ENCODE measurements at regions not wholly inside any gene's neighbourhood (a gene's known extent, or its start where the extent isn't known, plus 50 kb on each side); places are given as distances from the start of the nearest gene placed in this dataset.

DNA sequence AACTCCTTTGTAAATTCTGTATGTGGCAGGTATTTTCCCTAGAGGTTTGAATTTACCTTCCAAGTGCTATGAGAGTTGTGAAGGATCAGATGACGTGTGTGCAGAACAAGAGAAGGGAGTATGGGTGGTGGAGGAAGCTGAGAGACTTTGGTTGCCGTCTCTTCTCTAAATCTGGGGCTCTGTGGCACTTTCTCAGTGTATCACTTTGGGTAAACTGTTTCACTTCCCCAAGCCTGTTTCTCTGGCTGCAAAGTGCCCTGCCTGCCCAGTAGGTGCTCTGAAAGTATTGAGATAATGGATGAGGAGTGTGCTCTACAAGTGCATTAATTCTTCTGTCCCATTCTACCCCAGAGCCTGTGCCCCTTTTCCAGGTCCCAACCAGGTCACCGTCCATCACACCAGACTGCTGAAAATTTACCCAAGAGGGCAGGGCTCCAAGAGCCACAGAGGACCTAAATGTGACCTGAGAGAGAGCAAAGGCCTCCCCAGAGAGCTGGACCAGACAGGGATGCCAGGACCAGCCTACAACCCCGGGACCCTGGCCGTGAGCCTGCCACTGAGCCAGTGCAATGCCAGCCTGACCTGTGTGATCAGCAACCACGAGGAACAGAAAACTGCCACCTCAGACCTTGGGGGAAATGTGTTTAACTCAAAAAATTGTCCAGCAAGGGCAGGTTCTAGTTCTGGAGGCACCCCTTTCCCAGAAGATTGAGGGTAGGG lies 131.6 kb upstream of the ETV3 start:
- CTCF ChIA-PET, result no interaction called here
- no TSS peak for BruUV-seq (replicated peaks)

More for the DNA sequence above, 131.6 kb upstream of the ETV3 start:
- no peak for TF ChIP-seq MAX (IDR thresholded peaks at IDR 0.05; ENCODE audit: insufficient read depth, insufficient read length)
- no peak for TF ChIP-seq JUN (IDR thresholded peaks at IDR 0.05; ENCODE audit: borderline replicate concordance, insufficient read depth, insufficient read length, low read depth)
- no peak for TF ChIP-seq EZH2 (IDR thresholded peaks at IDR 0.05; ENCODE audit: borderline replicate concordance, low read depth, low read length, severe bottlenecking)
- TF ChIP-seq MYC (IDR thresholded peaks at IDR 0.05; ENCODE audit: low read depth, low read length), result no peak
- no peak for TF ChIP-seq CTCF (IDR thresholded peaks at IDR 0.05; ENCODE audit: extremely low read depth in 1 of 2, insufficient read depth in 1 of 2, low read depth in 1 of 2, low read length in 2 of 2)
- TF ChIP-seq GATA2 (IDR thresholded peaks at IDR 0.05; ENCODE audit: insufficient read depth, insufficient read length, low read depth, low read length), result no peak
- no peak for TF ChIP-seq POLR2AphosphoS5 (IDR thresholded peaks at IDR 0.05; ENCODE audit: insufficient read depth, low read depth, low read length)
- no peak for TF ChIP-seq POLR2A (IDR thresholded peaks at IDR 0.05; ENCODE audit: low read depth, low read length)
- TF ChIP-seq FOS (IDR thresholded peaks at IDR 0.05; ENCODE audit: borderline replicate concordance, insufficient read depth, low read length), result no peak
- no peak overlapping the region for H3K4me2 ChIP-seq (ENCODE audit: insufficient read depth, low read length)
- H2AFZ ChIP-seq (ENCODE audit: low read depth, low read length), result no peak overlapping the region
- no peak overlapping the region for H3K4me3 ChIP-seq (replicated peaks in 1 of 3; ENCODE audit: insufficient read depth in 1 of 3, low read depth in 1 of 3, low read length in 3 of 3)
- POLR2A ChIA-PET, result no interaction called here
- H4K20me1 ChIP-seq (replicated peaks; ENCODE audit: control insufficient read depth, extremely low read depth, insufficient read depth, low read length), result no peaks in the 10 kb centered on the region
- no peaks in the 10 kb centered on the region for H3K79me2 ChIP-seq (ENCODE audit: control insufficient read depth, insufficient read depth, low read length)
- no peak for FAIRE-seq
- H3K9me1 ChIP-seq (replicated peaks; ENCODE audit: control insufficient read depth, extremely low read depth, insufficient read depth, low read length), result no peaks in the 10 kb centered on the region
- H3K27me3 ChIP-seq (ENCODE audit: control insufficient read depth in 2 of 2, insufficient read depth in 2 of 2, low read length in 2 of 2), result peaks cover 0 to 2% of the 10 kb centered on the region in 2 experiments
- H3K36me3 ChIP-seq (ENCODE audit: control insufficient read depth in 2 of 2, extremely low read depth in 1 of 2, insufficient read depth in 2 of 2, low read length in 2 of 2), result no peaks in the 10 kb centered on the region
- intact Hi-C loops (cut with micrococcal nuclease), result no loop called here
- dilution Hi-C loops (cut with MboI; ENCODE audit: extremely low pct_ligation_motif_present, low sequenced_read_pairs), result no loop called here
- H3K27ac ChIP-seq (ENCODE audit: insufficient read depth, low read depth, low read length), result no peak overlapping the region
- H3K9me3 ChIP-seq (replicated peaks; ENCODE audit: control insufficient read depth, insufficient read depth, low read length), result no peaks in the 10 kb centered on the region
- no peaks in the 10 kb centered on the region for H3K4me1 ChIP-seq (ENCODE audit: control insufficient read depth, extremely low read depth, insufficient read depth, low read length)
- no peak overlapping the region for H3K9ac ChIP-seq (replicated peaks; ENCODE audit: extremely low read depth, insufficient read depth, low read length)
- no peak for DNase-seq (ENCODE audit: low read depth, low spot score)

Measured in endothelial cell of umbilical vein (primary cell).